Smooth muscle cell (in vitro differentiated cells): ENCODE measurements at regions not wholly inside any gene's neighbourhood (a gene's known extent, or its start where the extent isn't known, plus 50 kb on each side); places are given as distances from the start of the nearest gene placed in this dataset.

ENCODE experiments used
- DNase-seq: peaks from one replicate; lab custom pipeline; 2025; ENCODE audit not compliant: unreplicated experiment; lab: John Stamatoyannopoulos, UW
- H2AFZ ChIP-seq: fragments of 200-600 bp; sonication (generic); 2 replicates; pipeline ENCODE4 v1.6.0; 2016; ENCODE audit warnings: antibody characterized with exemption, low read depth, mild to moderate bottlenecking
- H3F3A ChIP-seq: fragments of 200-600 bp; sonication (generic); 2 replicates; pipeline ENCODE4 v1.6.0; 2017; ENCODE audit warnings: antibody characterized with exemption, low read depth
- H3K27ac ChIP-seq: fragments of 200-600 bp; sonication (generic); 2 replicates; pipeline ENCODE4 v1.5.1; 2016; ENCODE audit warnings: low read depth, mild to moderate bottlenecking
- H3K27me3 ChIP-seq: fragments of 200-600 bp; sonication (generic); 2 replicates; pipeline ENCODE4 v1.6.1; 2016; ENCODE audit warnings: low read depth, mild to moderate bottlenecking
- H3K36me3 ChIP-seq: fragments of 200-600 bp; sonication (generic); 2 replicates; pipeline ENCODE4 v1.5.1; 2016; ENCODE audit warnings: low read depth
- H3K4me1 ChIP-seq: fragments of 200-600 bp; sonication (generic); 2 replicates; pipeline ENCODE4 v1.5.1; 2016; ENCODE audit warnings: low read depth
- H3K4me2 ChIP-seq: fragments of 200-600 bp; sonication (generic); 2 replicates; pipeline ENCODE4 v1.6.0; 2016; ENCODE audit warnings: mild to moderate bottlenecking
- H3K4me3 ChIP-seq: fragments of 200-600 bp; sonication (generic); 2 replicates; pipeline ENCODE4 v1.5.1; 2016; ENCODE audit warnings: mild to moderate bottlenecking
- H3K79me2 ChIP-seq: fragments of 200-600 bp; sonication (generic); 2 replicates; pipeline ENCODE4 v1.6.0; 2016; ENCODE audit warnings: low read depth, mild to moderate bottlenecking
- H3K9ac ChIP-seq: fragments of 200-600 bp; sonication (generic); 2 replicates; pipeline ENCODE4 v1.6.0; 2016; ENCODE audit warnings: low read depth
- H3K9me3 ChIP-seq: fragments of 200-600 bp; sonication (generic); replicated peaks from 2 replicates; pipeline ENCODE4 v1.5.1; 2016; ENCODE audit warnings: low read depth
- H4K20me1 ChIP-seq: fragments of 200-600 bp; sonication (generic); 2 replicates; pipeline ENCODE4 v1.6.0; 2016; ENCODE audit warnings: low read depth
- CTCF ChIP-seq: fragments of 200-600 bp; sonication (generic); IDR thresholded peaks from 2 replicates; pipeline ENCODE4 v1.5.1; 2017; ENCODE audit warnings: borderline replicate concordance, mild to moderate bottlenecking, antibody characterized with exemption; ENCODE audit not compliant: insufficient read depth, poor library complexity, severe bottlenecking
- WGBS: methylation state at CpG from one replicate; pipeline ENCODE4 v1.1.7; 2016; ENCODE audit warnings: low lambda C conversion rate; 5-methylcytosine and 5-hydroxymethylcytosine counted together

GRCh38 chrX:124931241-124931640 lies 388.4 kb upstream of the TEX13C start:
- Histone ChIP-seq H3K4me2 (no peak overlapping the region), H3K4me1 (no peaks in the 10 kb centered on the region), H3F3A (no peaks in the 10 kb centered on the region), H3K4me3 (no peak overlapping the region), H3K9me3 (no peaks in the 10 kb centered on the region), H3K36me3 (no peaks in the 10 kb centered on the region), H3K79me2 (no peaks in the 10 kb centered on the region), H3K27ac (no peak overlapping the region), H3K9ac (no peak overlapping the region), H4K20me1 (no peaks in the 10 kb centered on the region), H3K27me3 (no peaks in the 10 kb centered on the region), H2AFZ (no peak overlapping the region)
- WGBS = 53% methylated on average over 3 of the region's 3 CpGs
- no peak for TF ChIP-seq CTCF
- DNase-seq = no peak

- H3F3A ChIP-seq = no peaks in the 10 kb centered on the region
- no peak overlapping the region for H3K4me3 ChIP-seq
- 37% methylated on average over 3 of the region's 3 CpGs for WGBS
- no peak for TF ChIP-seq CTCF
- H3K36me3 ChIP-seq = no peaks in the 10 kb centered on the region
- no peaks in the 10 kb centered on the region for H3K79me2 ChIP-seq
- H3K9ac ChIP-seq = no peak overlapping the region
- H3K4me2 ChIP-seq = no peak overlapping the region
- no peaks in the 10 kb centered on the region for H3K4me1 ChIP-seq
- no peaks in the 10 kb centered on the region for H4K20me1 ChIP-seq
- no peak for DNase-seq
- no peaks in the 10 kb centered on the region for H3K27me3 ChIP-seq
- no peak overlapping the region for H2AFZ ChIP-seq
- H3K9me3 ChIP-seq = no peaks in the 10 kb centered on the region
- H3K27ac ChIP-seq = no peak overlapping the region
Observed at GRCh38 chrX:124931958-124932357, 387.7 kb upstream of the TEX13C start.

- no peak overlapping the region for H2AFZ ChIP-seq
- no peaks in the 10 kb centered on the region for H3F3A ChIP-seq
- no peak overlapping the region for H3K9ac ChIP-seq
- no peaks in the 10 kb centered on the region for H3K27me3 ChIP-seq
- no peaks in the 10 kb centered on the region for H3K4me1 ChIP-seq
- H3K36me3 ChIP-seq = no peaks in the 10 kb centered on the region
- no peak overlapping the region for H3K4me2 ChIP-seq
- no peaks in the 10 kb centered on the region for H3K79me2 ChIP-seq
- H3K9me3 ChIP-seq = no peaks in the 10 kb centered on the region
- H3K27ac ChIP-seq = no peak overlapping the region
- 76% methylated on average over 2 of the region's 2 CpGs for WGBS
- no peak overlapping the region for H3K4me3 ChIP-seq
- TF ChIP-seq CTCF = no peak
- no peaks in the 10 kb centered on the region for H4K20me1 ChIP-seq
- DNase-seq = no peak
Observed at GRCh38 chrX:124938715-124939114, 381.0 kb upstream of the TEX13C start.

GRCh38 chrX:124940531-124940930 lies 379.1 kb upstream of the TEX13C start:
- Histone ChIP-seq H2AFZ (no peak overlapping the region), H3K79me2 (no peaks in the 10 kb centered on the region), H3K27me3 (no peaks in the 10 kb centered on the region), H3K27ac (no peak overlapping the region), H4K20me1 (no peaks in the 10 kb centered on the region), H3K36me3 (no peaks in the 10 kb centered on the region), H3K9ac (no peak overlapping the region), H3K4me2 (no peak overlapping the region), H3F3A (no peaks in the 10 kb centered on the region), H3K4me1 (no peaks in the 10 kb centered on the region), H3K4me3 (no peak overlapping the region), H3K9me3 (no peaks in the 10 kb centered on the region)
- no peak for DNase-seq
- TF ChIP-seq CTCF = no peak
- 56% methylated on average over 3 of the region's 3 CpGs for WGBS
